Mesothelial cell of epicardium (in vitro differentiated cells): ENCODE measurements at regions not wholly inside any gene's neighbourhood (a gene's known extent, or its start where the extent isn't known, plus 50 kb on each side); places are given as distances from the start of the nearest gene placed in this dataset.

ENCODE experiments used
- DNase-seq, 2 experiments: peaks; one replicate each; pipeline ENCODE4 v3.0.0; 2021; ENCODE audit warnings: low spot score in 2 of 2; ENCODE audit not compliant: unreplicated experiment in 2 of 2
- H3K27ac Mint-ChIP-seq: 2 replicates; pipeline ENCODE4 v1.8.0; 2021; ENCODE audit warnings: mixed read lengths
- H3K27me3 Mint-ChIP-seq: 2 replicates; pipeline ENCODE4 v1.8.0; 2021; ENCODE audit warnings: low read depth, mixed read lengths
- H3K36me3 Mint-ChIP-seq: 2 replicates; pipeline ENCODE4 v1.8.0; 2021; ENCODE audit warnings: mixed read lengths
- H3K4me1 Mint-ChIP-seq: 2 replicates; pipeline ENCODE4 v1.8.0; 2021; ENCODE audit warnings: mixed read lengths
- H3K4me3 Mint-ChIP-seq: 2 replicates; pipeline ENCODE4 v1.8.0; 2021; ENCODE audit warnings: mild to moderate bottlenecking, moderate library complexity, mixed read lengths
- H3K9me3 Mint-ChIP-seq: 2 replicates; pipeline ENCODE4 v1.8.0; 2021; ENCODE audit warnings: mixed read lengths
- TF ChIP-seq, protein P1 (sequence below): fragments of 200-600 bp; sonication (generic); IDR thresholded peaks from one replicate; pipeline ENCODE4 v1.5.0; 2021; ENCODE audit warnings: antibody characterized with exemption; ENCODE audit not compliant: unreplicated experiment

DNA sequence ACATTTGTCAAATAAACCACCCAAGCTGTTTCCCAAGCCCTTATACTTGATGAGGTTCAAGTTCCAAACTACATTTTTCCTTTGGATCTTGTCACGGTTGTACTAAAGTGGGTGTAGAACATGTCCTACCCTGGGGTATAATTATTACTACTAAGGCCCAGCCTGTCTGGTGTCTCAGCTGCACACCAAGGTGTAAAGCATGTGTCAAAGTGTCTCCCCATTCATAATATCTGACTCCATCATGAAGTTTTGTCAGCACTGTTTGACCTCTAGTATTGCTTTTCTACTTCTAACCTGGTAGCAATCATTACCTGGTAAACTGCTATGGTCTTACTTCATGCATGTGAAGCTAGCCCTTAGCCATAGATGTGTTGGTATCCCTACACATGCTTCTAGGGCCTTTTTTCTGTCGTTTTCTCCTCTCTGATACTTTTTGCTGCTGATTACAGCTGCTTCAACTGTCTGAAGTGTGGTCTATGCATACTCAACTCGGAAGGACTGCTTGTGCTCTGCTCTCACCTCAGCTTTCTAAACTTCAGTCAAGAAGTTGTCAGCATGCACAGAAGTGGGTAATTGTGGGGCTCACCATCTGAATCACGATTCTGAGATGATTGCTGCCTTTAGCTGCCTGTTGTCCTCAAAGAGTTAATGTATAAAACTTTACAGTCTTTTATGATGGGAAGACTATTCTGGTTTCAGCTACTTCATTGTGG, 445.7 kb upstream of the TRIB2 start:
- peaks cover 7% of the 10 kb centered on the region for H3K4me1 Mint-ChIP-seq
- TF ChIP-seq, protein P1, sequence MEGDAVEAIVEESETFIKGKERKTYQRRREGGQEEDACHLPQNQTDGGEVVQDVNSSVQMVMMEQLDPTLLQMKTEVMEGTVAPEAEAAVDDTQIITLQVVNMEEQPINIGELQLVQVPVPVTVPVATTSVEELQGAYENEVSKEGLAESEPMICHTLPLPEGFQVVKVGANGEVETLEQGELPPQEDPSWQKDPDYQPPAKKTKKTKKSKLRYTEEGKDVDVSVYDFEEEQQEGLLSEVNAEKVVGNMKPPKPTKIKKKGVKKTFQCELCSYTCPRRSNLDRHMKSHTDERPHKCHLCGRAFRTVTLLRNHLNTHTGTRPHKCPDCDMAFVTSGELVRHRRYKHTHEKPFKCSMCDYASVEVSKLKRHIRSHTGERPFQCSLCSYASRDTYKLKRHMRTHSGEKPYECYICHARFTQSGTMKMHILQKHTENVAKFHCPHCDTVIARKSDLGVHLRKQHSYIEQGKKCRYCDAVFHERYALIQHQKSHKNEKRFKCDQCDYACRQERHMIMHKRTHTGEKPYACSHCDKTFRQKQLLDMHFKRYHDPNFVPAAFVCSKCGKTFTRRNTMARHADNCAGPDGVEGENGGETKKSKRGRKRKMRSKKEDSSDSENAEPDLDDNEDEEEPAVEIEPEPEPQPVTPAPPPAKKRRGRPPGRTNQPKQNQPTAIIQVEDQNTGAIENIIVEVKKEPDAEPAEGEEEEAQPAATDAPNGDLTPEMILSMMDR = no peak
- no peaks in the 10 kb centered on the region for H3K36me3 Mint-ChIP-seq
- no peak for DNase-seq
- H3K27me3 Mint-ChIP-seq = no peaks in the 10 kb centered on the region
- H3K27ac Mint-ChIP-seq = no peak overlapping the region
- peaks cover 6% of the 10 kb centered on the region for H3K9me3 Mint-ChIP-seq
- no peak overlapping the region for H3K4me3 Mint-ChIP-seq

DNA sequence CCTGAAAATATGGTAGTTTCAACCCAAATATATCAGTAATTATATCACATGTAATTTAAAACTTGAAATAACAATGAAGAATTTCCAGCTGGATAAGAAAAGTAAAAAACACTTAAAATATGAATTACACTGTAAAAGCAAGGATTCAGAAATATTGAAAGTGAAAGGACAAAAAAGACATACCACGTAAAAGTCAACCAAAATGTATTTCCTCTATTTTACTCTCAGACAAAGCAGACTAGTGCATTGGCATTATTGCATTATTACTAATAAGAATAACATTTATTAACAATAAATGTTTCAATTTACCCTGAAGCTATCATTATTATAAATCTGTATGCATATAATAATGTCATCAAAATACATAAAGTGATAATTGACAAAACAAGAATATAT, 445.1 kb upstream of the TRIB2 start:
- TF ChIP-seq, protein P1 = no peak
- no peaks in the 10 kb centered on the region for H3K36me3 Mint-ChIP-seq
- H3K9me3 Mint-ChIP-seq = peaks cover 6% of the 10 kb centered on the region
- H3K27ac Mint-ChIP-seq = no peak overlapping the region
- no peak overlapping the region for H3K4me3 Mint-ChIP-seq
- peaks cover 1% of the 10 kb centered on the region for H3K27me3 Mint-ChIP-seq
- no peak for DNase-seq
- H3K4me1 Mint-ChIP-seq = peaks cover 7% of the 10 kb centered on the region

DNA sequence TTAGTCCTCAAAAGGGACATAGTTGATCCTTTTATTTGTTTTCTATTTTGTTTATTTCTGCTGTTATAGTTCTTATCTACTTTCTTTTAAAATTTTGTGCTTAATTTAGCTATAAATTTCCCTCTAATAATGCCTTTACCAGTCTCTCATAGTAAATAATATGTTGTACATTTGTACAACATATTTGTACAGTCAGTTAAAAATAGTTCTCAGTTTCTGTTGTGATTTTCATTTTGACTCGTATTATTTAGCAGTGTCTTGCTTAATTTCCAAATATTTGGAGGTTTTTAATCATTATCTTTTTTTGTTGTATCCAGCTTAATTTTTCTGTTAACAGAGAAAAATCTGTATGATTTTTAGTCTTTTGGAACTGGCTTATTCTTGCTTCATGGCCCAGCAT, 443.6 kb upstream of the TRIB2 start:
- Mint-ChIP-seq H3K4me1 (peaks cover 7% of the 10 kb centered on the region), H3K36me3 (no peaks in the 10 kb centered on the region), H3K4me3 (no peak overlapping the region), H3K9me3 (peaks cover 6% of the 10 kb centered on the region), H3K27me3 (peaks cover 4% of the 10 kb centered on the region), H3K27ac (no peak overlapping the region)
- DNase-seq = no peak
- TF ChIP-seq, protein P1 = no peak

DNA sequence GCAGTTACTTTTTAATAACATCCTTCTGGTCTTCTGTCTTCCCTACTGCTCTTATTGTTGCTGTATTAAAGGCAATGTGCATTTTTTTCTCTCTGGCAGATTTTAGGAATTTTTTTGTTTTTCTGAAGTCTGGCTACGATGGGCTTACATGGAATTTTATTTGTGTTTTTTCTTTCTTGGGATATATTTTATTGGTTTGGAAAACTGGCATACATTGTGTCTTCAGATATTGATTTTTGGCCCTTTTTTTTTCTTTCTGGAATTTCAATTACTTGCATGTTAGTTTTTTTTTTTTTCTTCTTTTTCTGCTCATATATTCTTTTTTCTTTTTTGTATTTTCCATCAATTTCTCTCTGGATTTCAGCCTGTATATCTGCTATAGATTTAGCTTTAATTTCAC, 442.1 kb upstream of the TRIB2 start:
- no peak overlapping the region for H3K27ac Mint-ChIP-seq
- TF ChIP-seq, protein P1 = no peak
- no peak overlapping the region for H3K4me3 Mint-ChIP-seq
- peaks cover 4% of the 10 kb centered on the region for H3K27me3 Mint-ChIP-seq
- H3K9me3 Mint-ChIP-seq = peaks cover 6% of the 10 kb centered on the region
- no peaks in the 10 kb centered on the region for H3K36me3 Mint-ChIP-seq
- no peak for DNase-seq
- peaks cover 2% of the 10 kb centered on the region for H3K4me1 Mint-ChIP-seq

DNA sequence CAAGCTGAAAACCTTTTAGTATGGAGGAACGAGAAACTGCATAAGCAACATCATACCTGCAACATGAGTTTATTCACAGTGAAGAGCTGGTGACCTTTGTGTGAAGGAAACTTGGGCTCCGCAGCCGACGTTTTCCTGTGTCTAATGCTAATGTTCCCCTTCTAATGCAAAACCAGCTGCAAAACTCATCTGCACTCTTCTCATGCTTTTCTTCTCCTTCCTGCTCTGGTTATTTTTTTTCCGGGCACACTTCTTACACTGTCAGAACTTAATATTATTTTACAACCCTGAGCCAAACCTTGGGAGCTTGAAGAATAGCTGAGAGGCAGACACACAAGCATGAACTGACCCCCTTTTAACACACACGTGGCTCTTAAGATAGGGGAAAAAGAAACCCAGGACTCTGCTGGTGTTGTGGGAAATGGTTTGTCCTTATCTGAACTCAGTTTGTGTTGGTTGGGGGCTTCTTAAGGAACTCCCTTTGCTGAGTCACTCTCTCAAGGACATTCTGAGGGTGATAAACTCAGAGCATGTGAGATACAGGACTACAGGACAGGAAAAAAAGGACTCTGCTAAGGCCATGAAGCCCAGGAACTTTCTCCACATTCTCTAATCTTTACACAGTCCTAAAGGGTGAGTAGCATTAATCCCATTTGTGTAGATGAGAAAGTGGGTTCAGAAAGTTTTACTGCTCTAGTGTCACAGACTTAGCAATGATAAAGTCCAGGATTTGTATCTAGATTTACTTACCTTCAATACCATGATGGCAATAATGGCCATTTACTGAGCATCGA, 439.3 kb upstream of the TRIB2 start:
- Mint-ChIP-seq H3K27ac (no peak overlapping the region), H3K36me3 (no peaks in the 10 kb centered on the region), H3K27me3 (peaks cover 4% of the 10 kb centered on the region), H3K9me3 (peaks cover 6% of the 10 kb centered on the region), H3K4me3 (no peak overlapping the region), H3K4me1 (no peaks in the 10 kb centered on the region)
- TF ChIP-seq, protein P1 = no peak
- DNase-seq = no peak
